Neuron (in vitro differentiated cells): ENCODE measurements at regions not wholly inside any gene's neighbourhood (a gene's known extent, or its start where the extent isn't known, plus 50 kb on each side); places are given as distances from the start of the nearest gene placed in this dataset.
"Not testable (repeated sequence)": the region's sequence is repeated elsewhere in the genome, so short reads cannot be mapped to it uniquely, and the experiment has no call there.

Experiments
- H2AFZ ChIP-seq: one replicate; pipeline ENCODE4 v1.6.1; 2013; ENCODE audit warnings: low read depth, mild to moderate bottlenecking, inconsistent platforms, low read length, moderate library complexity
- H3K27me3 ChIP-seq: one replicate; pipeline ENCODE4 v1.6.1; 2013; ENCODE audit warnings: low read length; ENCODE audit not compliant: insufficient read depth
- H3K36me3 ChIP-seq: one replicate; pipeline ENCODE4 v1.6.1; 2013; ENCODE audit warnings: low read length; ENCODE audit not compliant: insufficient read depth
- H3K4me1 ChIP-seq: one replicate; pipeline ENCODE4 v1.6.1; 2013; ENCODE audit warnings: low read length; ENCODE audit not compliant: insufficient read depth
- H3K4me3 ChIP-seq: 2 replicates; pipeline ENCODE4 v1.5.1; 2013; ENCODE audit warnings: mild to moderate bottlenecking, low read length, moderate library complexity
- H3K9me3 ChIP-seq: one replicate; pipeline ENCODE4 v1.6.1; 2013; ENCODE audit warnings: low read length

GRCh38 chr13:104920513-104920912 lies 1614.9 kb downstream of the EFNB2 start:
- not testable (repeated sequence) for H3K4me1 ChIP-seq, H3K36me3 ChIP-seq, H3K27me3 ChIP-seq, H3K4me3 ChIP-seq, H3K9me3 ChIP-seq, H2AFZ ChIP-seq

GRCh38 chr13:104920091-104920490 lies 1615.4 kb downstream of the EFNB2 start:
- H3K36me3 ChIP-seq, result no peaks in the 10 kb centered on the region
- H3K4me1 ChIP-seq, result no peaks in the 10 kb centered on the region
- no peaks in the 10 kb centered on the region for H3K9me3 ChIP-seq
- no peak overlapping the region for H3K4me3 ChIP-seq
- no peaks in the 10 kb centered on the region for H3K27me3 ChIP-seq
- H2AFZ ChIP-seq, result no peak overlapping the region

- H3K9me3 ChIP-seq, result no peaks in the 10 kb centered on the region
- no peaks in the 10 kb centered on the region for H3K27me3 ChIP-seq
- no peaks in the 10 kb centered on the region for H3K36me3 ChIP-seq
- no peak overlapping the region for H3K4me3 ChIP-seq
- no peak overlapping the region for H2AFZ ChIP-seq
- no peaks in the 10 kb centered on the region for H3K4me1 ChIP-seq
Measured at GRCh38 chr13:104900191-104900817, 1635.2 kb downstream of the EFNB2 start.

- no peaks in the 10 kb centered on the region for H3K36me3 ChIP-seq
- H3K4me1 ChIP-seq, result no peaks in the 10 kb centered on the region
- no peak overlapping the region for H2AFZ ChIP-seq
- no peak overlapping the region for H3K4me3 ChIP-seq
- no peaks in the 10 kb centered on the region for H3K9me3 ChIP-seq
- no peaks in the 10 kb centered on the region for H3K27me3 ChIP-seq
Measured at GRCh38 chr13:104898484-104898883, 1637.0 kb downstream of the EFNB2 start.

GRCh38 chr13:104895521-104895920 lies 1639.9 kb downstream of the EFNB2 start:
- Histone ChIP-seq H2AFZ (no peak overlapping the region), H3K9me3 (no peaks in the 10 kb centered on the region), H3K27me3 (no peaks in the 10 kb centered on the region), H3K4me3 (no peak overlapping the region), H3K4me1 (no peaks in the 10 kb centered on the region), H3K36me3 (no peaks in the 10 kb centered on the region)

- H3K36me3 ChIP-seq, result no peaks in the 10 kb centered on the region
- H3K27me3 ChIP-seq, result no peaks in the 10 kb centered on the region
- H3K4me3 ChIP-seq, result no peak overlapping the region
Measured at GRCh38 chr13:104875038-104875754, 1660.3 kb downstream of the EFNB2 start.

DNA sequence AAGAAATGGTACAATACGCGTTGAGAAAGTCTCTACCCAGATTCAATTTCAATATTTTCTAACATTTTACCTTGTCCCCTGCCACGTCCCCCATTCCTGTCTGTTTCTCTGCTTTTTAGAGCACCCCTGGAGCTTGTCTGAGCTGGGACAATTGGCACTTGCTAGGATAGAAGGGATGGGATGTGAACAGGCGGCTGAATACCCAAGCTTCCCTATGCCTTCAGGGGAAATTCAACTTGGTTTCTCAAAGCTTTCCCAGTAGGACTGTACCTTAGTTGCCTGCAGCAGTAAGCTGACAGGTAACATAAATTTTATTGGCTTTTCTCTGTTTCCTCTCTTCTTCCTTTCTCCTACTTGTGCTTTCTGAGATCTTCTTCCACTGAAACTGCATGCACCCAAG lies 1663.3 kb downstream of the EFNB2 start:
- no peak overlapping the region for H2AFZ ChIP-seq
- no peaks in the 10 kb centered on the region for H3K36me3 ChIP-seq
- no peak overlapping the region for H3K4me3 ChIP-seq
- peaks cover 3% of the 10 kb centered on the region for H3K9me3 ChIP-seq
- H3K4me1 ChIP-seq, result no peaks in the 10 kb centered on the region
- H3K27me3 ChIP-seq, result no peaks in the 10 kb centered on the region

More at GRCh38 chr13:104875038-104875754, 1660.3 kb downstream of the EFNB2 start:
- Histone ChIP-seq H3K4me1 (no peaks in the 10 kb centered on the region), H2AFZ (no peak overlapping the region), H3K9me3 (peaks cover under 1% of the 10 kb centered on the region)

DNA sequence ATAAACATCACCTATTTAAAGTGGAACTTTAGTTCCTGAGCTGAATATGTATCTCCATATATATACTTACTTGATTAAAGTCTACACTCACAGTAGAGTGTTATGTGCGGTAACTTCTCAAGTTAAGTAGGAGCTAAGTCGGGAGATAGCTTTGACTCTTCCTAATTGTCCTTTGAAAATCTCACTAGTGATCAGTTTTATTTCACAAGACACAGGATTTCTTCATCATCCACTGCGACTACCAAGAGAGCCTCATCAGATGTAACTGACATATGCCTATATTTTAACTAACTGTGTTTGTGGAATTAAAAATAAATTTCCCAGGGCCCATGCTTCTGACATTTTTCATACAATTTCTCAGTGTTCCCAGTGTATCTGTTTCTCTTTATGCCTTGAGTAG lies 1664.0 kb downstream of the EFNB2 start:
- H3K4me3 ChIP-seq, result no peak overlapping the region
- no peaks in the 10 kb centered on the region for H3K4me1 ChIP-seq
- H3K9me3 ChIP-seq, result peaks cover 3% of the 10 kb centered on the region
- H2AFZ ChIP-seq, result no peak overlapping the region
- H3K27me3 ChIP-seq, result no peaks in the 10 kb centered on the region
- no peaks in the 10 kb centered on the region for H3K36me3 ChIP-seq

DNA sequence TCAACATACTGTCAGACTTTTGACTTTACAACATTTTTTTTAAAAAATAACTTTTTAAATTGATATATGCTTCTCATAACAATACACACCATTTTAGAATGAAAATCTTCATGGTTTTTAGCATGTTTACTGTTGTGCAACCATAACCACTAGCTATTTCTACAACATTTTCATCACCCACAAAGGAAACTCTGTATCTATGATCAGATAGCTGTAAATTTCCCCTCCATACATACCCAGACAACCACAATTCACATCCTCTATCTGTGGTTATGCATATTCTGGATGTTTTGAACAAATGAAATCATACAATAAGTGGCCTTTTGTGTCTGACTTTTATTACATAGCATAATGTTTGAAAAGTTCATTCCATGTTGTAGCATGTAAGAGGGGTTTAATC lies 1666.0 kb downstream of the EFNB2 start:
- H3K9me3 ChIP-seq, result peaks cover 3% of the 10 kb centered on the region
- H3K4me3 ChIP-seq, result no peak overlapping the region

GRCh38 chr13:104868806-104869205 lies 1666.7 kb downstream of the EFNB2 start:
- Histone ChIP-seq H2AFZ (no peak overlapping the region), H3K36me3 (no peaks in the 10 kb centered on the region), H3K4me1 (no peaks in the 10 kb centered on the region), H3K9me3 (peaks cover 3% of the 10 kb centered on the region), H3K4me3 (no peak overlapping the region), H3K27me3 (no peaks in the 10 kb centered on the region)

More for the DNA sequence above, 1666.0 kb downstream of the EFNB2 start:
- H3K27me3 ChIP-seq, result no peaks in the 10 kb centered on the region
- H3K36me3 ChIP-seq, result no peaks in the 10 kb centered on the region
- no peak overlapping the region for H2AFZ ChIP-seq
- no peaks in the 10 kb centered on the region for H3K4me1 ChIP-seq

- Histone ChIP-seq H2AFZ (no peak overlapping the region), H3K9me3 (no peaks in the 10 kb centered on the region), H3K36me3 (no peaks in the 10 kb centered on the region), H3K4me1 (no peaks in the 10 kb centered on the region), H3K4me3 (no peak overlapping the region), H3K27me3 (no peaks in the 10 kb centered on the region)
Measured at GRCh38 chr13:104855581-104855980, 1679.9 kb downstream of the EFNB2 start.

- no peaks in the 10 kb centered on the region for H3K27me3 ChIP-seq
- H3K4me3 ChIP-seq, result no peak overlapping the region
- no peaks in the 10 kb centered on the region for H3K4me1 ChIP-seq
- no peaks in the 10 kb centered on the region for H3K9me3 ChIP-seq
- H2AFZ ChIP-seq, result no peak overlapping the region
- H3K36me3 ChIP-seq, result no peaks in the 10 kb centered on the region
Measured at GRCh38 chr13:104854698-104855097, 1680.8 kb downstream of the EFNB2 start.

GRCh38 chr13:104854007-104854406 lies 1681.5 kb downstream of the EFNB2 start:
- H3K4me3 ChIP-seq, result no peak overlapping the region
- H3K36me3 ChIP-seq, result no peaks in the 10 kb centered on the region
- no peaks in the 10 kb centered on the region for H3K9me3 ChIP-seq
- no peak overlapping the region for H2AFZ ChIP-seq
- no peaks in the 10 kb centered on the region for H3K27me3 ChIP-seq
- no peaks in the 10 kb centered on the region for H3K4me1 ChIP-seq

DNA sequence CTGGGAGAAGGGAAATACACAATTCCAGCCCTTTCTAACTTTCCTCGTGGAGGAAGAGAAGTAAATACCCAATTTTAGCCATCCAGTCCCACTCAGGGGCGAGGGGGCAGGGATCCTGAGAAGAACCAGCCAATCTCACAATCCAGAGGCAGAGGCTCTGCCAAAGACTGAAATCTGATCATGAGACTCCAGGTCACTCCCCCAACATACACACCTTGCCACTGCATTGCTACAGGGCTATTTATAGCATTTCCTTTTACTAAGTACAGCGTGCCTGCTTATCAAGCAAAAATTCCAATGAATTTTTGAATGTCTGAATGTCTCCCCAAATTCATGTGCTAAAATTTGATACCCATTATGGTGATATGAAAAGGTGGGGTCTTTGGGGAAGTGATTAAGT lies 1687.5 kb downstream of the EFNB2 start:
- Histone ChIP-seq H3K27me3 (no peaks in the 10 kb centered on the region), H2AFZ (no peak overlapping the region), H3K9me3 (no peaks in the 10 kb centered on the region), H3K4me3 (no peak overlapping the region), H3K36me3 (no peaks in the 10 kb centered on the region), H3K4me1 (no peaks in the 10 kb centered on the region)
